GM23338 (cell line): ENCODE measurements at regions not wholly inside any gene's neighbourhood (a gene's known extent, or its start where the extent isn't known, plus 50 kb on each side); places are given as distances from the start of the nearest gene placed in this dataset.

ENCODE experiments used
- CTCF ChIP-seq, 2 experiments: fragments of 200-600 bp in 1 of 2; sonication (generic) in 1 of 2; conservative IDR thresholded peaks; 2 replicates each; pipeline versions ENCODE4 v1.5.1 to v1.6.1; 2016 to 2017; ENCODE audit warnings: antibody characterized with exemption in 2 of 2, low read depth in 2 of 2, mild to moderate bottlenecking in 2 of 2, moderate library complexity in 1 of 2
- ETS1 ChIP-seq: IDR thresholded peaks from 2 replicates; pipeline ENCODE4 v1.6.1; 2016; ENCODE audit warnings: antibody characterized with exemption
- JUNB ChIP-seq: IDR thresholded peaks from one replicate; pipeline ENCODE4 v1.6.1; 2016; ENCODE audit warnings: antibody characterized with exemption; ENCODE audit not compliant: unreplicated experiment
- POLR2AphosphoS5 ChIP-seq: IDR thresholded peaks from 2 replicates; pipeline ENCODE4 v1.6.1; 2016; ENCODE audit warnings: antibody characterized with exemption, low read depth
- REST ChIP-seq: IDR thresholded peaks from one replicate; pipeline ENCODE4 v1.6.1; 2018; ENCODE audit warnings: antibody characterized with exemption; ENCODE audit not compliant: unreplicated experiment

- no peak for TF ChIP-seq CTCF (conservative IDR thresholded peaks at IDR 0.05; ENCODE audit: low read depth in 2 of 2)
- TF ChIP-seq REST = no peak
- TF ChIP-seq POLR2AphosphoS5 = no peak
- TF ChIP-seq JUNB = no peak
- TF ChIP-seq ETS1 = no peak
These were observed 101.6 kb downstream of the SLC4A3 start for GRCh38 chr2:219728991-219729487.
